Esophagus muscularis mucosa (tissue), 3 donors: ENCODE measurements at regions not wholly inside any gene's neighbourhood (a gene's known extent, or its start where the extent isn't known, plus 50 kb on each side); places are given as distances from the start of the nearest gene placed in this dataset.

ENCODE experiments used
- CTCF ChIP-seq, 3 experiments: fragments of 200-600 bp in 2 of 3; fragments of 450-650 bp in 1 of 3; sonication (generic) in 2 of 3; IDR thresholded peaks; one replicate each; pipeline ENCODE4 v1.5.1; 2017 to 2019; ENCODE audit warnings: antibody characterized with exemption in 3 of 3, mild to moderate bottlenecking in 2 of 3, moderate library complexity in 1 of 3
- POLR2A ChIP-seq: fragments of 450-650 bp; IDR thresholded peaks from one replicate; pipeline ENCODE4 v1.6.1; 2017; ENCODE audit warnings: antibody characterized with exemption, moderate library complexity, mild to moderate bottlenecking, low read depth
- POLR2AphosphoS5 ChIP-seq, 2 donors: sonication (generic); formaldehyde crosslinking; IDR thresholded peaks; one replicate each; pipeline ENCODE4 v1.6.1; 2017; ENCODE audit warnings: antibody characterized with exemption in 2 of 2

GRCh38 chr2:196480653-196481323 lies 158.7 kb upstream of the CCDC150 start:
- TF ChIP-seq CTCF (IDR thresholded peaks at IDR 0.05) (no peak), POLR2A (no peak), POLR2AphosphoS5 (IDR thresholded peaks at IDR 0.05) (no peak)
